HCEC 1CT (cell line): ENCODE measurements at regions not wholly inside any gene's neighbourhood (a gene's known extent, or its start where the extent isn't known, plus 50 kb on each side); places are given as distances from the start of the nearest gene placed in this dataset.
"Not testable (repeated sequence)": the region's sequence is repeated elsewhere in the genome, so short reads cannot be mapped to it uniquely, and the experiment has no call there.

Source experiments
- DNase-seq: peaks from one replicate; pipeline ENCODE4 v3.0.0-alpha.2; 2017

DNA sequence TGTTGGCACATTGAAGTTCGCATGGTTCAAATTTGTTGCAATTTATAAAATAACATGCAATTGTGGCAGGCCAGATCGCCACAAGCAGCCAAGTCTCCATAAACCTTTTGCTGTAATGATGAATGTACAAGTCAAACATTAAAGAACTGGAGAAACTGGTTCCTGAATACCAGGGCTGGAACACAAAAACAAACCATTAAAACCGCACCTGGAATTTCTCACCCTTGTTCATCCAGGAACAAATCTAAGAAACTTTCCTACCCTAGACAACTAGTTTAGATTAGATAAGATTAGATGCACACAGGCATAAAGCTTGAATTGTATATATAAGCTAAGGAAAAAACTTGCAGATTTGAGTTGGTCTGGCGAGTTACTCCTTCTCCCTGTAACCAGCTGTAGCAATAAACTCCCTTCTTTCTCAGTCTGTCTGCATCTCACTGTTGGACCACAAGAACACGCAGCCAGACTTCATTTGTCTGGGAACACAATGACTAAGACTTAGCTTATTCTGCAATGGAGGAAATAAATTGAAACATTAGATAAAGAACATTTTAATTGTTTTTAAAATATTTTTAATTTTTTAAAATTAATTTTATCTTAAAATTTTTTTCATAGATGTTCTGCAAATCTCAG is 1835.5 kb upstream of the LRRTM1 start:
- no peak for DNase-seq

DNA sequence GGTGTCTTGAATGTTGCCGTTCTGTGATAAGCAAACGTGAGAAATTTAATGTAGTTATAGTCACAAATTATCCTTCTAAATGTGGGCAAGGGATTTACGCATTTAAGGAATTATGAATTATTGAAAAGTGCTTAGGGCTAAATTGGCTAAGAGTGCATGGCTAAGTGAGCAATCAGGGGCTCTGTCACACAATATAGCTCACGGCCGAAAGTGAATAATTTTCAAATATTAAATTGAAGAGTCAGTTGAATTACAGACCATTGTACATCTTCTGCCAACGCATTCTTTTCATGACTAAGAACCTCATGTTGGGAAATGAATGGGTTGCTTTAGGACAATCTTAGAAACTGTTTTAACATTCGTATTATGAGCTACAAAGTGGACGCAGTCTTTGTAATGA is 1832.9 kb upstream of the LRRTM1 start:
- no peak for DNase-seq

- no peak for DNase-seq
Measured at GRCh38 chr2:82128051-82128450, 1823.5 kb upstream of the LRRTM1 start.

- DNase-seq, result no peak
Measured at GRCh38 chr2:82124629-82125028, 1820.1 kb upstream of the LRRTM1 start.

GRCh38 chr2:82120654-82121053 is 1816.1 kb upstream of the LRRTM1 start:
- DNase-seq, result no peak

GRCh38 chr2:82120115-82120514 is 1815.6 kb upstream of the LRRTM1 start:
- DNase-seq, result no peak

DNA sequence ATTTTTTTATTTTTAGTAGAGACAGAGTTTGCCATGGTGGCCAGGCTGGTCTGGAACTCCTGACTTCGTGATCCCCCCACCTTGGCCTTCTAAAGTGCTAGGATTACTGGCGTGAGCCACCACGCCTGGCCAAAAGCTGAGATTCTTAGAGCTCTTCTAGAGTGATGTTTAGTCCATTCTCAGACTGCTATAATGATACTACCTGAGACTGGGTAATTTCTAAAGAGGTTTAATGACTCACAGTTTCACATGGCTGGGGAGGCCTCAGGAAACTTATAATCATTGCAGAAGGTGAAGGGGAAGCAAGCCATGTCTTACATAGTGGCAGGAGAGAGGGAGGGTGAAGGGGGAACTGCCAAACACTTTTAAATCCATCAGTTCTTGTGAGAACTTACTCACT is 1804.9 kb upstream of the LRRTM1 start:
- DNase-seq, result no peak

DNA sequence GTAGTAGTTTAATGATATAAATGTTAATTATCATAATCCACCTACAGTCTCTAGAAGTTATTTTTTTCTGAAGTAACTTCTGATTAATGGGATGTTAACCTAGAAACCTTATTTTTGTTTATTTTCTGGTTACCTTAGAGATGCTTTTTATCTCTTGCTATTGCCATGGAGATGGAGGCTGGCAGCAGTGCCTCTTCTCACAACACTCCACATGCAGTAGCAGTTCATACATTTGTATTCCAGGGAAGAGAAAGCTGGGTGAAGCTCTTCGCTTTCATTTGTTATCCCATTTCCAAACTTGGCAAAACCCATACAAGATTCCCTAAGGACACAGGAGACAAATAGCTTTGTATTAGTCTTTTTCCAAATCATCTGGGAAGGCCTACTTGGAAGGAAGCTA is 1794.1 kb upstream of the LRRTM1 start:
- no peak for DNase-seq

- no peak for DNase-seq
Measured at GRCh38 chr2:82089518-82089917, 1785.0 kb upstream of the LRRTM1 start.

DNA sequence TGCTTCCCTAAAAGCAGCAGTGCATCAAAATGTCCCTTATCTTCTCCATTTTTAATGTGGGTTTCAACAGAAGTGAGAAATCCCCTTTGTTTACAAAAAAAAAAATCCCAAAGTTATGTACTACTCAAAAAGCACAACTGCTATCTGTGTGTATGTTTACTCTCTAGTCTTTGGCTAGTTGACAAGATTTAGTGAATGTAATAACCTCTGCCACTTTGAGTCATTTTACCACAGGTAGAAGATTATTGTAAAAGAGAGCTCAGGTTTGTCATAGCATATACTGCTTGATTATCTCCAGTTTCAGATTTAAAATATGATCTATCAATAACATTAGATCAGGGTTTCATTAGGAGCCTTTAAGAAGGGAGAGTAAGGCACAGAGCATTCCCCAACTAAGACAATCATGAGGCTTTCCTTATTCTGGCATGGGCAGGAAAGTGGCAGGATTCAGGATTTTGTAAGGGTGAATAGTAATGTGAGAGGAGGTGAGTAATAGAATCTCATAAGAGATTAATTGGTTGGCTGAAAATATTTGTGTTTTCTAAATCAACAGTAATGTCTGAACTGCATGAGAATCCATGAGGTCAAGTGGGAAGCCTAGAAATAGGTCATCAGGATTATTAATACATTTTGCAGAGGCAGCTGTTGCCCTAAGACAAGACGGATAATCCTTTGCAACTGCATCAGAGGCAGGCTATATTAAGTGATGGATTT is 1780.3 kb upstream of the LRRTM1 start:
- DNase-seq, result no peak

DNA sequence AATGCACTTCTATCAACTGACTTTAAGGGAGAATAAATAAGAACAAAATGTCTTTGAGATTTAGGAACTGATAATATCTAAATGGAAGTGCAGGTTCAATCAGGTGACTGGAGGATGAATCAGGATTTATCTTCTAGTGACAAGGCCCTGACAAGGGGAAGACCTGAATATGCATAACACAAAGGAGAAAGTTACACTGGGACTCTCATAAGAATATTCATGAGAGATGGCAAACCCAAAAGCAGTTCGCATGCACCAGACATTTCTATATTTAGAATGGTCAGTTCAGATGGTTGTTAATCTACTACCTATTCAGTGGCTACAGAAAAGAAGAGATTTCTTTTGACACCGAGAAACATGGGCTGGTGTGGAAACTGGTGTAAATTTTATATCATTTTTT is 1771.3 kb upstream of the LRRTM1 start:
- no peak for DNase-seq

GRCh38 chr2:82062463-82062862 is 1757.9 kb upstream of the LRRTM1 start:
- no peak for DNase-seq

DNA sequence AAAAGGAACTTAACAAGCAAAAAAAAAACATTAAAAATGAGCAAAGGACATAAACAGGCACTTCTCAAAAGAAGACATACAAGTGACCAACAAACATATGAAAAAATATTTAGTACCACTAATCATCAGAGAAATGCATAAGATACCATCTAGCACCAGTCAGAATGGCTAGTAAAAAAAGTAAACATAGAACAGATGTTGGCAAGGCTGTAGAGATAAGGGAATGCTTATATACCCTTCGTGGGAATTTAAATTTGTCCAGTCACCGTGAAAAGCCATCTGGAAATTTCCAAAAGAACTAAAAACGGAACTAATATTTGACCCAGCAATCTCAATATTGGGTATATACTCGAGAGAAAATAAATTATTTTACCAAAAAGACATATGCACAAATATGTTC is 1751.3 kb upstream of the LRRTM1 start:
- DNase-seq, result no peak

DNA sequence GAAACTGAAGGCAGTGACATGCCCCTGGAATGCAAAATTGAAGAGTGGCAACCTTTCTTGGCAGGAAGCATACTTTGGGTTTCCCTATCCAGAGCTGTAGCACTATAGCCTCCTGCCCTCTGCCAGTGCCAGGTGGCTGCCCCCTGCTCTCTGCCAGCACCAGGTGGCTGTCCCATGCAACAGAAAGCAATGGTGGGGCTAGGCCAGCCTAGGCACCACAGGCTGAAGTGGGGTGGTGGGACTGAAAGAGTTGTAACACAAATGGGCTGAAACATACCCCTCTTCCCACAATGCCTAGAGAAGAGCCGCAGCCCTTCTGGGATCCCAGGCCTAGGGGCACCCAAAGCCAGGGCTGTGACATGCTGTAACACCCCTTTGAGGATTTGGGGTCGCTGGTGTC is 1739.3 kb upstream of the LRRTM1 start:
- no peak for DNase-seq

DNA sequence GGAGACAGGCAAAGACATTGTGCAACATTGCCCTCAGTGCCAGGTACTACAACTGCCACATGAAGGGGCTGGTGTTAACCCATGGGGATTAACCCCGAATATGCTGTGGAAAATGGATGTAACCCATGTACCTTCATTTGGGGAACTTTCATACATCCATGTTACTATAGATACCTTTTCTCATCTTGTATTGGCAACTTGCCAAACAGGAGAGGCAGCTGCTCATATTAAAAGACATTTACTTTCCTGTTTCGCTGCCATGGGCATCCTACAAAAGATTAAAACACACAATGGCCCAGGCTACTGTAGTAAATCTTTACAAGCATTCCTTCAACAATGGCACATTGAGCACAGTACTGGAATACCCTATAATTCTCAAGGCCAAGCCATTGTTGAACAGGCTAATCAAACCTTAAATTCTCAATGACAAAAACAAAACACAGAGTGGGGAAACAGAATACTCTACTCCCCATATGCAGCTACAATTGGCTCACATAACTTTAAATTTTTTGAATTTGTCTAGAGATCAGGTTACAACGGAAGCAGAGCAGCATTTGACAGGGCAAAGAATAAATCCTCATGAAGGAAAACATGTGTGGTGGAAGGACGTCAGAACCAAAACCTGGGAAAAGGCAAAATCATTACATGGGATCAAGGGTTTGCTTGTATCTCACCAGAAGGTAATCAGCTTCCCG is 1723.5 kb upstream of the LRRTM1 start:
- DNase-seq, result no peak

DNA sequence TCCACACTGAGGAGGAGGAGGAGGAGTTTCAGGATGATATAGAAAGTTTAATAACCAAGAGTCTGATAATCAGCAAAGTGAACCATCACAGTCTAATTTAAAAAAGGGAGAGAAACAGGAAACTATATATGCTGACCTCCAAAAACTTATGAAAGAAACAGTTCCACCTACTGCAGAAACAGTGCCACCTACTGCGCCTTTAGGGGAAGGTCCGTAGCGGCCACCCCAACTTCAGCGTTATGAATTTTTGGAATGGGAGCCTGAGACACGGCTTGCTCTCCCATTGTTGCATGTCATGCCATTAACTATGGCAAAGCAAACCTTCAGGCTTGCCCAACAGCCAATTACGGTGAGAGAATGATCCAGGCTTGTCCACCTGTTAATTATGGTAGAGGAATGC is 1719.2 kb upstream of the LRRTM1 start:
- no peak for DNase-seq

DNA sequence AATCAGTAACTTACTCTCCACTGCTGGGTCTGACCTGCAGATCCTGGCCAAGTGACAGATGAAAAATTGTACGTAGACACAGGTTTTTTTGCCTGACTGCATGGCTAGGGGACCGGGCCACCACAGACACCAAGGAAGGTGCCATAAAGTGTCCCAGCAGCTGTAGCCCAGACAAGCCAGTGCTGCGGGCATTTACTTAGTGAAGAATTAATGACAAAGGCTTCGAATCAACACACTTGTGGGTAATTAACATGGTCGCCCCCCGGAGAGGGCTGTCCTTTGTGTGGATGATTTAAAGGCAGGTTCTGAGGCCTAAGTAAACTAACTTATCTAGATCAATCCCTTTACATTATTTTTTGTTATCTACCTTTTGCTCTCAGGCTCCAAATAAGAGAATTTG is 1709.1 kb upstream of the LRRTM1 start:
- DNase-seq, result no peak

DNA sequence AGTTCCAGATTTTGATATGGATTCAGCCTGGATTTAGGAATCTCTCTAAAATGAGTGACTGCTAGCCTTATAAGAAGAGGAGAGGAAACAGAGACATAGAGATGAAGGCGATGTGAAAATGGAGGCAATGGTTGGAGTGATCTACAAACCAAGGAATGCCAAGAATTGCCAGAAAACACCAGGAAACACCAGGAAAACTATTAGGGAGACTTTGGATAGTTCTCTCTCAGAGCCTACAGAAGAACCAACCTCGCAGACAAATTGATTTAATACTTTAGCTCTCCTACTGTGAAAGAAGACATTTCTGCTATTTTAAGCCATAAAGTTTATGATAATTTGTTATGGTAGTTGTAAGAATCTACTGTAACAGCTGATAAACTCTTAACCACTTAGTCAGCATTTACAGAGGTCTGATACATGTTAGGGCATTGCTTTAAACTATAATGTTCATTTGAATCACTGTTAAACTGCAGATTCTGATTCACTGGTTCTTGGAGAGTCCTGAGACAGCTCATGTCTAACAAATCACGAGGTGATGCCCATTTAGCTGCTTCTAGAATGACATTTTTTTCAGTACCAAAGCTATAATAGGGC is 1702.6 kb upstream of the LRRTM1 start:
- DNase-seq, result no peak

GRCh38 chr2:82005889-82006288 is 1701.3 kb upstream of the LRRTM1 start:
- not testable (repeated sequence) for DNase-seq

DNA sequence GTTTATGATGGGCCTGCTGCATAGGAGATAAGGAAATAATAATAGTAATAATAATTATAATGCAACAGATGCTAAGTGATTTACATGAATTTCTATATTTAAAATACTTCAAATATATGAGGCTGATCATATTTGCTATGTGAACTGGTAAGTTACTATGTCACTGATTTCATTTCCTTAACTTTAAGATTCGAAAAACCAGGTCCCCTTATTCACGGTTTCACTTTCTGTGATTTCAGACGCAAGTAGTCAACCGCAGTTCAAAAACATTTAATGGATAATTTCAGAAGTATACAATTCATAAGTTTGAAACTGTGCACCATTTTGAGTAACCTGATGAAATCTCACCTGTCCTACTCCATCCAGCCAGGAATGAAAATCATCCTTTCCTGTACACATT is 1697.1 kb upstream of the LRRTM1 start:
- no peak for DNase-seq

GRCh38 chr2:82000606-82001005 is 1696.1 kb upstream of the LRRTM1 start:
- DNase-seq, result no peak

DNA sequence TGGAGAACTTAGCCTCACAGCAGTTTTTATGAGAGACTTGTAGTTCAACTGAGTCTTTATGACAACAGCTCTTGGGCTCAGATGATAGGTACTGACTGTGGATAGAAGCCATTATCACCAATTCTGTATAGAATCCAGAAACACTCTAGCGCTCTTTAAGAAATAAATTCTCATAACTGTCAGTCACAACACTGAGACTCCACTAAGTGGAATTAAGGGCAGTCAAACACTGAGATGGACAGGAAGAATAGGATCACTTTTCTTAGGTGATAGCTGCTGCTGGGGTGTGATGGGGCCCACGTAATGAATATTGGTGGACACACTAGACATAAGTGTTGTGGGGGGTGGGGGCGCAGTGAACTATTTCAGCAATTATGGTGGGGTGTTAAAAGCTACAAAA is 1691.8 kb upstream of the LRRTM1 start:
- DNase-seq, result no peak

DNA sequence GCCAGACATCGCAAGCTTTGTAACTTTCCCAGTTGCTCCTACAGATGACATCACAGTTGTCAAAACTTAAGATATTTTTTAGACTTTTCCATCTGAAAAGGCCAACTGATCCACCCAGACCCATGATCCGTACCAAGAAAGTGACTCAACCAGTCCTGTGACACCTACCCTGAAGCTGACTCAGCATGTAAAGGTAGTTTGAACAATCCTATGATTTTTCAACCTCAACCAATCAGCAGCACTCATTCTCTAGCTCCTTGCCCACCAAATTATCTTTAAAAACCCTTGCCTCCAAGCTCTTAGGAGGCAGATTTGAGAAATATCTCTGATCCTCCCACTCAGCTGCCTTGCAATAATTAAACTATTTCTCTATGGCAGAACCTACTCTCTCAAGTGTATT is 1686.7 kb upstream of the LRRTM1 start:
- DNase-seq, result no peak

GRCh38 chr2:81987370-81987769 is 1682.8 kb upstream of the LRRTM1 start:
- DNase-seq, result no peak
